ENCODE measurements at regions not wholly inside any gene's neighbourhood (a gene's known extent, or its start where the extent isn't known, plus 50 kb on each side); places are given as distances from the start of the nearest gene placed in this dataset.

DNA sequence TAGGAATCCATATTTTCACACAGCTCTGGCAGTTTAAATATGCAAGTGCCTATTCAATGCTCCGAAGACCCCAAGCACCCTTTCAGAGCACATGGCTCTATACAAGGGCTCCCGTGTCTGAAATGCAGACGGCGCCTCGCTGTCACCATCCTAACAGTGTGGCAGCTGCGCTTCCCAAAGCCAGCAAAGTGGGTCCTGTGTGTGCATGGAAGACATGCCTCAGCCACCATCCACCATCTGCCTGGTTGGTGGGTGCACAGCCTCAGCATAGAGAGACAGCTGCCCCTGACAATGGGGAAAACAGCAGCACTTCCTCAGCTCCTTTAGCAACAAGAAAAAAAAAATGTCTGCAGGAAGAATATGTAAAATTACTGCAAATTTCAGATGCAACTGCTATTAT is 218.1 kb downstream of the SP3 start:
- DNase-seq: no peak

DNA sequence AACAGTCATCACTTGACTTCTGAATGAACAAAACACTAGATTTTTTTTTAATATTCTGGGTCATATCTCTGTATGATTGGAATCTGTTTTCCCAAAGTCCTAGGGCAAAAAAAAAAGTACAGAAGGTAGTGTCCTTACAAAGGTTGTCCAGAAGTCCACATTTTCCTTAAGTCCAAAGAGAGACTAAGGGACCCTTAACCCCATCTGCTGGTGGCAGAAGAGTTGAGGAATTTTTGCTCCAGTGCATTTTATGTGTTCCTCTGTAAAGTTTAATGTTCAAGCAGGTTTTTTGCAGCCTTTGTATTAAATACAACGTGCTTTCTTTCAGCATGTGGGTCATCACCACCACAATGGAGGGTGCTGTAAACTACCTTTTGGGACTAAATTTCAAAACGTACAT is 215.9 kb downstream of the SP3 start:
- DNase-seq: no peak

DNA sequence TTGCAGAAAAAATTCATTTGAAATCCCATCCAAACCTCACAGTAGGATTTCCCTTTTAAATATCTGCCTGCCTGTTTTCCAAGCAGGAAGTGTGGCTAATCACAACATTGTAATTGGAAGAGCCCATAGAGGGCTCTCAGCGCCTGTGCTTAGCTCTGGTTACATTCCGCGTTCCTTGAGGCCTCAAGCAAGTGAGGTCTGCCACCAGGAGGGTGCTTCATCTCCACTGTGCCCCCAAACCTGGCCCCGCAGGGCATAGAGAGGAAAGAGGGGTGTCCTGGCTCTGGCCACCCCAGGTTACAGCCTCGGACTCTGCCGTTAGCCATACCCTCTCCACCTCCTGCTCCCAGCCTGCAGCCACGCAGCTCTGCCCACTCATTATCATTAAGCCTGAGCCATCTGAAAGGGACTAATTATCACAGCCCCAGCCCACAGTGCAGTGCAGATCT is 214.8 kb downstream of the SP3 start:
- no peak for DNase-seq

DNA sequence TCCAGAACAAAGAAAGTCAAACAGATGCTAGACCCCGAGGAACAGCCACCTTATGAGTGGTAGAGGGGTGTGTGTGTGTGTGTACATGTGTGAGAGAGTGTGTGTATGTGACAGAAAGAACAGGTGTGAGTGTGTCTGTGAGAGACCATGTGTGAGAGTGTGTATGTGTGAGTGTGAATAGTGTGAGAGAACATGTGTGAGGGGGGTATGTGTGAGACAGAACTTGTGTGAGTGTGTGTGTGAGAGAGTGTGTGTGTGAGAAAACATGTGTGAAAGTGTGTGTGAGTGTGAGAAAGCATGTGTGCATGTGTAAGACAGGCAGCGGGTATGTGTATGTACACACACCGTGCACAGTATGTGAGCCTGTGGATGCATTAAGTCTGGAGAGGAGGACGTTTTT is 214.3 kb downstream of the SP3 start:
- no peak for DNase-seq

DNA sequence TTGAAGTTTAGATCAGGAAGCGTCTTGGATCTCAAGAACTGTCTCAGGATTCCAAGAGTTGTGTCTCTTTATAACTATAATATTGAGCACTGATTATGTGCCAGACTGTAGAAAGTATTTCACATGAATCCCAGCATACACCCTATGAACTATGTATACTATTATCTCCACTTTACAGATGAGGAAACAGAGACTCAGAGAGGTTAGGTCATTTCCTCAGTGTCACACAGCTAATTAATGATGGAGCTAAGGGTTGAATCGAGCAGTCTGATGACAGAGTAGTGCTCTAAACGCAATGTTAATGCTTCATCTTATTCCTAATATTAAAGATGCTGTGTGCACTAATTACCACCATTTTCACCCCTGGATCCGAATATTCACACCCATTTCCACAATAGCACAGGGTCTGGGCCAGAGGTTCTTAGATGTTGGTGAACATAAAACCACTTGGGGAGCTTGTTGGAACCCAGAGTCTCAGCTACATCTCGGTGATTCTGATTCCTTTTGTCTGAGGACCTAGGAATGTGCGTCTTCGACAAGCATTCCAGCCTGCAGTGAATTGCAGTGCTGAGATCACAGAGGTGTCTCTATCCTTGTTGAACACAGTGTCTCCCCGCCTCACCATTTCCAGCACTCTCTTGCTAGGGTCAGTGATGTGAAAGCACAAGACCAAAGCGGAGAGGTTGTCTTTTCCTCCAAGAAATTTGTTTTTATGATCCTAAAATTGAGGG is 213.8 kb downstream of the SP3 start:
- no peak for DNase-seq

DNA sequence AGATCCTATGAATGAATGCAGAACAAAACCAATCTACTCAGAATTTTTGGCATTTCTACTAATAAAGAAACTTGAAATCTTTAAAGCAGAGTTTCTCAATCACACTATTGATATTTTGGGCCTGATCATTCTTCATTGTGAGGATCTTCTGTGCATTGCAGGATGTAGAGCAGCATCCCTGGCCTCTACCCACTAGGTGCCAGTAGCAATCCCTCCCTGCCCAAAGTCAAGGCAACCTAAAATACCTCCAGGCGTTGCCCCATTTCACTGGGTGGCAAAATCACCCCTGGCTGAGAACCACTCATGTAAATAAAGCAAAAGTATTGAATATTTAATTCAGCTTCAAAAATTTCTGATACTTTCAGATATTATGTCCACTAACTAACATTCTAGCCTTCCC is 213.0 kb downstream of the SP3 start:
- DNase-seq: no peak

DNA sequence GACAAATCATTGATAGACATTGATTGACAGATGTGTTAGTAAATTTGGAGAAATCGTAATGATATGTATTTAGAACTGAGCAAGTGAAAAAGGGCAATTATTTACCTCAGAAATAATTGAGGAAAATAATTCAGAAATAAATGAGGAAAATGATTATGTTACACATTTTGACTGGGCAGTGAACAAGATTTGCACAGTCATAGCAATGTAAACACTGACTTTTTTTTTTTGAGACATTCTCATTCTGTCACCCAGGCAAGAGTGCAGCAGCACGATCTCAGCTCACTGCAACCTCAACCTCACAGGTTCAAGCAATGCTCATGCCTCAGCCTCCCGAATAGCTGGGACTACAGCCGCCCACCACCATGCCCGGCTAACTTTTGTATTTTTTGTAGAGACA is 211.7 kb downstream of the SP3 start:
- no peak for DNase-seq

DNA sequence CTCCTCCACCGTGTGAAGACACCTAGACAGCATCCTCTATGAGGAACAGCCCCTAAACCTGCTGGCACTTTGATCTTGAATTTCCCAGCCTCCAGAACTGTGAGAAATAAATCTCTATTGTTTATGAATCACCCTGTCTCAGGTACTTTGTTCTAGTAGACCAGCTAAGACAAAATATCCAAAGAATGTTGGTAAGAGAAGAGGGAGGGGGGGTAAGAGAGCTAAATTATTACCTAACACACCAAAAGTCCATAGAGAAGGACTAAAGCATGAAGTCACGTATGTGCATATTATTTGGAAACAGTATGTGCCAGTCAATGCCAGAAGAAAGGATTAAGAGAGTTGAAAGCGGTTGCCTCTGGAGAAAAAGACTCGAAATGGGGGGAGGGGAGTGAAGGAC is 211.0 kb downstream of the SP3 start:
- DNase-seq: no peak

DNA sequence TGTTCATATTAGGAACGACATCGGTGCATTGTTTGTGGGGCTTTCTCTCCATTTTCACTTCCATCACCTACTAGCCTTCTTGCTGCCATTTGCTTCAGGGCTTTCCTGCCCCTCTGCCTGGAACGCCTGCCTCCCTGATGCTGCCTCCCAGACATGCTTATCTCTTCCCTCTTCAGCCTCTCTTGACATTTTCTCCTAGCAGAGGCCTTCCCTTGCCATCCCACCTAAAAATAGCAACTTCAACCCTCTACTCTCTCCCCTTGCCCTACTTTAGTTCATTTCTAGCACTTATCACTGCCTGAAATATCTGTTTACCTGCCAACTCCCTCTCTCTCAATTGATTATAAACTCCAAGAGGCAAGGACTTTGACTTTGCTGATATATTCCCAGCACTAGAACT is 210.3 kb downstream of the SP3 start:
- DNase-seq: no peak

DNA sequence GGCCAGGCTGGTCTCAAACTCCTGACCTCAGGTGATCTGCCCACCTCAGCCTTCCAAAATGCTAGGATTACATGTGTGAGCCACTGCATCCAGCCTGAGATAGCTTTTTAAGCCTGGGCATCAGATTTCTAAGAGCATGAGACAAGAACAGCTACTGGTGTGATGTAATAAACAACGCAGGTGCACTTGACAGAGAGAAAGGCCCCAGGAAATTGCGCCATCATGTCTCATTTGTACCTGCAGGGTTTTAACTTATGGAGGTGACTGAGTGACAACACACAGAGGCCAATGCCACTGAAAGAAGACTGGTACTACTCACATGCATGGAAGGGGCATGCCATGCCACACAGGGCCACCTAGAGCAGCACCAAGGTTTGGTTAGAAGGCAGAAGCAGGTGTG is 209.4 kb downstream of the SP3 start:
- DNase-seq: no peak

DNA sequence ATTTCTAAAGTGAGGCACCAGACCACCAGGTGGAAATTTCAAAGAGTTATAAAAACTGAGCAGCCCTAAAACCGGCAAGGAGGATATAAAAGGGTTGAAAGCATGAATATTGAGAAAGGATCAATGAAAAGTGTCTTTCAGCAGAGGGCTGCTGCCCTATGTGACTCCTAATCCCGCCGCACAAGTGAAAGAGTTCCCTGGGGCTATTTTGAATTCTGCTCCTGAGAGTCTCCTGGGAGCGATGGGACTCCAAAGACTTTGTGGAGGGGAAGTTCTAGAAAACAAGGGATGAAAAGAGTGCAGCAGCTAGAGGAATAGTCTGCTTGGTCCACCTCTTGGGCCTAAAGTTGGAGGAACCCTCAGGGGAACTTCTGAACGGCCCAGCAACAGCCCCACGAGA is 205.2 kb downstream of the SP3 start:
- no peak for DNase-seq

DNA sequence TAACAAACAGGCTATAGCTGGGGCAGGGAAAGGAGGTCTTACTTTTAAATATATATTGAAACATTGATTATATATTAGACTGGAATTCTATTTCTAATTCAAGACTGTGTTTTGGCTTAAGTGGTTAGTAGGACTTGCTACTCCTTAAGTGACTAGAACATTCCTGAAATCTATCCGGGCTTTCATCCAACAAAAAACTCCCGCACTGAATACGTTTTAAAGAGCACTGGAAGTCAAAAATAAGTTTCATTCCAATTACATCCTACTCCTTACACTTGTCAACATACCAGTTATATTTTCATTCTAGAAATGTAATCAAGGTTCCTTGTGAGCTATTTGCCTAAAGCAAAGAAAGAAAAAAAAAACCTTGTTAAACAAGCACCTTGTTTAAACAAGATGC is 204.6 kb downstream of the SP3 start:
- no peak for DNase-seq

DNA sequence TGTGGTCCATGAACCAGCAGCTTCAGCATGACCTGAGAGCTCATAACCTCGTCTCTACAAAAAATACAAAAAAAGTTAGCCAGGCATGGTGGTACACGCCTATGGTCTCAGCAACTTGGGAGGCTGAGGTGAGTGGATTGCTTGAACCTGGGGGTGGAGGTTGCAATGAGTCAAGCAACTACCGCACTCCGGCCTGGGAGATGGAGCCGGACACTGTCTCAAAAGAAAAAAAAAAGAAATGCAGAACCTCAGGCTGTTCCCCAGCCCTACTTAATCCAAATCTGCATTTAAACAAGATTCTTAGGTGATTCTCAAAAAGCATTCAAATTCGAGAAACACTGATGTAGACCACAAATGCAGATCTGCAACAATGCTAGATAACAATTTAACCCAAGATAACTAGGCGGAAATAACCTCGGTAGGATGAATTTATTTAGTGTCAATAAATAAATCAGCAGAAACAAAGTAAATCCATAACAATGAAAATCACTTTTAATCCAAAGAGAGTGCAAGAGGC is 203.5 kb downstream of the SP3 start:
- DNase-seq: no peak

DNA sequence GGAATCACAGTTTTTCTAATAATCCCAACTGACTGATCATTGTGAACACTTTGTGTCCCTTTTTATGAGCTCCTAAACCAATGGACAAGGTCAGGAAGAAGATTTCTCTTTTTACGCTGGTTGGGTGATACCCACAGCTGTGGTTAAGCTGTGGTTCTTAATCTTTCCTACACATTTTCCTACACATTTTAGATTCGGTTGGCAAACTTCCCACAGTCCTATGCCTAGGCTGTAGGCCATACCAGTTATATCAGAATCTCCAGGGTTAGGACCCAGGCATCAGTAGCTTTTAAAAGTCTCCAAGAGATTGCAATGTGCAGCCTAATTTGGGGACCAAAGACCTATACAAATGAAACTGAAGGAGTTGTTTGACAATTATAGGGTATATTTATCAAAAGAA is 203.0 kb downstream of the SP3 start:
- DNase-seq: no peak

DNA sequence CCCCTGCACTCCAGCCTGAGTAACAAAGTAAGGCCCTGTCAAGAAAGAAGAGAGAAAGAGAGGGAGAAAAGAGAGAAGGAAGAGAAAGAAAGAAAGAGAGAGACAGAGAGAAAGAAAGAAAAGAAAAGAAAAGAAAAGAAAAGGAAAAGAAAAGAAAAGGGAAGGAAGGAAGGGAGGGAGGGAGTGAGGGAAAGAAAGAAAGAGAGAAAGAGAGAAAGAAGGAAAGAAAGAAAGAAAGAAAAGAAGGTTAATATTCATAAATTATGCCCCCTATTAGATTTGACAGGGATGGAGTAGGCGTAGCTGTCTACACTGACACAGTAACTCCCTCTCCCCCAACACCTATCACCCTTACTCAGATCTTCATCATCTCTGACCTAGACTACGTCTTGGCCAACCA is 202.3 kb downstream of the SP3 start:
- no peak for DNase-seq

DNA sequence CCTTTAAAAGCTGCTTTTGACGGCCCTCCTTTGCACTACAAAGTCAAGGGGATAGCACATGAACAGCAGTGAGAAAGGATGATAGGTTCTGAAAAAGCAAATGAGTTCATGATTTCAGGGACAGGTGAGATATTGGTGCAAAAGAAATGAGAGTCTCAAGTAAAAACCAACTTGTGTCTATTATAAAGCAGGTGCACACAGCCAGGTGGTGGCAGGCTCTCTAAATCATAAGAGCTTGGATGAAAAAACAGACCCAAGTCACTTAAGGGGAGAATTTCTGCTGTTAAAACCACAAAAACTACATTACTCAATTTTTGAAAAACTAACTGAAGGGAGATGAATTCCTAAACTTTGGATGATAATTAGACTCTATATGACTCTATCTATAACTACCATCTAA is 201.5 kb downstream of the SP3 start:
- DNase-seq: no peak

DNA sequence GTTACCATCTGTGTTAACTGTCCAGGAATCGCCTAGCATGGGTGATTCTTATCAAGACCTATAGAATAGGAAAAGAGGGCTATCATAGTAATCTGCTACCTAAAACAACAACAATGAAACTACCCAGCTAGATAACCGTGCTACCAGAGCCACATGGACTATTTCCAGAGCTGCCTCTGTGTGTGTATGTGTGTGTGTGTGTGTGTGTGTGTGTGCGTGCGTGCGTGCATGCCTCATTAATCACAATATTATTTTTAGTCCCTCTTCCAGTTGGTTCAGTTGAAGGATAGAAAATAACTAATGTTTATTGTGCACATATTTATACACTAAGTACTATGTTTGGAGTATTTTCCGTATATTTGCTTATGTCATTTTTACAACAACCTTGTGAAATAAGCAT is 201.1 kb downstream of the SP3 start:
- no peak for DNase-seq

DNA sequence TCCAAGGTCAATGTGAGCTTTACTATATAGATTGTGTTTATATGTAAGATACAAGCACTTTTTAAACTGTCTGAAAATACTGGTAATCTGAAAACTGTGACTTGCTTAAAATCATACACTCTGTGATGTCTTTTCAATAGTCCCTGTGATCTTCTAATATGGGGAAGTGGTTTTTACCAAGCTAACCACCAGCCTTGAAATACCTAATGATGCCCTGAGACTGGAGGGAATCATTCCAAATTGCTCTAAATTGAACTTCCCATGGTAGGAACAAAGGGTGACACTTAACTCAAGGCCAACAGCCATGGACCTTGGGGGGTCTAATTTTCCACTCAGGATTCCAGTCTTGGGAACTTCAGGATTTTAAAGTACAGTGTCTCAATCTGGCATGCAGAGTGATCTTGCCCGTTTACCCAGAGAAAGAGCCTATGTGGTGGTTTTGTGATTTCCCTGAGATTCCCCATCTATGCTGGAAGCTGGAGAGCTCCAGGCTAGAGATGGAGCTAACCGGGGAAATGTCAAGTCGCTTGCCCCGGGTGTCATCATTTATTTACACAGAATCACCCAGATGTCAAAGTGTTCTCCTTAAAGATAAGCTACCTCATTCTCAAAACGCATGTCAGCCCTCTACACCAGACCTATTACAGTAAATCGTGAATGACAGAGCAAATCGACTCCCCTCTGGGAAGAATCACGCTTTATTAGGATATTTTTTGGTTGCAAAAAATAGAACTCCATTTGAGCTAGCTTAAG is 198.5 kb downstream of the SP3 start:
- DNase-seq: no peak

DNA sequence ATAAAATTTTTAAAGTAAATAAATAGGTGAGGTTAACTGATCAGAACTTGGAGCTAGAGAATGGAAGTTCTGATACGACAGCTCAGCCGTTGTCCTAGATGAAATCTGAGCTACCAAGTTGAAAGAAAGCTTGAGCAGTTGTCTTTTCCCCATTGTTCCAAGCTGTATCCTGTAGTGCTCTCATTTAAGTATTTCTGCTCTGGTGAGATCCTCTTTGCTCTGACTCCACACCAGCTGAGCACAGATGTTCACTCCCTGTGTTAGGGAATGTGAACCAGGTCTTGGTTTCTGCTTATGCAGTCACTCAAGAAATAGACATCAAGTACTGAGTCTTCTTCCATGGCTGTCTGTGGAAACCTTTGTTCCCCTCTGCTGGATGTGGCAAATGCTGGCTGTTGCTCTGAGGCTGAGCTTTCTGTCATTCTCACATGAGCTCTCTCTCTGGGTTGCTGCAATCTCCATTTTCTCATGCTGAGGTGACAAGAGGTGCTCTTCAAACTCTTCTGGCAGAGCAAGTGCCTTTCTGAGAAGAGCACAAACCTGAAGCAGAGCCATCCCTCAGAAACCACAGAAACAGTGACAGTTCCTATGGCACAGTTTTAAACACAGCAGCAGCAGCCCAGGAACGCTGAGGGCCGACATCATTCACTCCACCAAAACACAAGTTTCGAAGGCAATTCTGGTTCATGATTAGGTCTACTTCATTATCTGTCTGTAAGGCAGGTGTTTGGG is 194.1 kb downstream of the SP3 start:
- DNase-seq: no peak

DNA sequence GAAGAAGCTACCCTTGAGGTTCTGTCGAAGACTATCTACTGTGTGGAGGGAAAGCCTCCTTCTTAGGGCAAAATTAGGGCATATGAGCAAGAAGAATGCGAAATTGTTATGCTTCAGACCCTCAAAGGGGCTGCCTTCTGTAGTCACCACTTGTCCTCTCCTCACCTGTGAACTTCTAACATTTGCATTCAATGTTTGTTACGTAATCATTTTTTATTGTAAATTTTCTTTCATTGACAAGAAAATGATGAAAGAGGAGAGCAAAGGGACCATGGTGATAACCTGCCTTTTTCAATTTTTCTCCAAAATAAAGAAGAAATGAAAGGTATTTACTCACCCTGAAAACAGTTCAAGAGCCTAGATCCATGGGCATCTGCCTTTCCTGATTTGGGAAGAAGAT is 193.0 kb downstream of the SP3 start:
- DNase-seq: no peak

DNA sequence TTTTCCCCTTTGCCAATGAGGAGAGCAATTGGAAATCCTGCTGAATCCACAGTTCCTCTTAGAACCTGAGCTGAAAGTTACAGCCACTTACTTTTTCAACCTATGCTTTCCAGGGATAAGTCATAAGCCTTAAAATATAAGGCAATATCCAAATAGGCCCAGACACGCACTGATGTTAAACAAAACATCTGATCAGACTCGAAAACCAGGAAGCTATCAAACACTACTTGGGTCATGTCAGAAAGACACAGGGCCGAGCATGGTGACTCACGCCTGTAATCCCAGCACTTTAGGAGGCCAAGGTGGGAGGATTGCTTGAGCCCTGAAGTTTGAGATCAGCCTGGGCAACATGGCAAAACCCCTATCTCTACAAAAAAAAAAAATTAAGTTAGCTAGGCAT is 192.1 kb downstream of the SP3 start:
- DNase-seq: no peak

DNA sequence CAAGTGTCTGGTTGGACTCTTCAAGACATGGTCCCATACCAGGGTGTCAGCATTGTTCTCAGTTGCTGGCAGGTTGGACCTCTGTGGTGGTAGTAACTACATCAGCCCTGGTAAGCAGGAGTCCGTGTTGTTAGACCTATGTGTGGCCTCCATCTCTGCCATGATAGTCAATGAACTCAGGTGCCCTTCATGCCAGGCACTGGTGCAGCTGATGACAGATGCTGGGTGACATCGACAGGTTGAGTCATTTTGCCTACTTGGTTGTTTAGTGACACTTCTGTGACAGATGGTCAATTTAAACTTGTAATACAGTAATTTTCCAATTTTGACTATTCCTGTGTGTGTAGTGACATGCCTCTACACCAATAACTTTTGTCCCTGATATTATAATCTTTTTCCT is 189.7 kb downstream of the SP3 start:
- no peak for DNase-seq

DNA sequence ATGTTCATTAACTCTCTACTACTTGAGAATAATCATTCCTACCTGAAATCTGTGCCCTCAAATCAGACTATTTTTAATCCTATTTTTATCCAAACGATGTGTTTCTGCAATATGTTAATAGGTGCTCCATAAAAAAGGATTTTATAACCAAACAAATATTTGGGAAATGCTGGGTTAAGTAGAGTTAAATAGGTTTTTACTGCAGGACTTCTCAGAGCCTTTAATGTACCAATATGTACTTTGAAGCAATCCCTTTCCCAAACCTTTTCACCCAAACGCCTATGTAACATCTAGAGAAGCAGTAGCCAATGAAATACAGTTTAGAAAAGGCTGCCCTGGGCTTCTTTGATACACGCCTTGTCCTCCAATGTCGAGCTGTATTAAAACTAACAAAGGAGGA is 182.5 kb downstream of the SP3 start:
- DNase-seq: no peak

DNA sequence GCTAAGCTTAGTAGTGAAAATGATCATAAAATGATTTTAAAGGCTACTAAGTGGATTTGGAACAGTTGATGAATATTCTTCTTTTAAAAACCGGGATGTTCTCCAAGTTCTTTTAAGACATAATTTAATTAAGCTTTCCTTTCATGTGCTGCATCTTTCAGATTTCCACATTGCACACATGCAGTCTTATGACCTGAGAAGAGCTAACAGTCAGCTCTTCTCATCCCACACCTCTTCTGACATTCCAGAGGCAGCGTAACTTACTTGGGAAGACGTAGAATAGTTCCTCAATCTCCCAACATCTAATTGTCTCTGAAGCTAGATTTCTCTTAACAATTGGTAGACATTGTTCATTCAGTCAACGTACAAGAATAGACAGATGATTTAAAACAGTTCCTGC is 181.8 kb downstream of the SP3 start:
- DNase-seq: no peak
